ENCODE measurements at regions not wholly inside any gene's neighbourhood (a gene's known extent, or its start where the extent isn't known, plus 50 kb on each side); places are given as distances from the start of the nearest gene placed in this dataset.

DNA sequence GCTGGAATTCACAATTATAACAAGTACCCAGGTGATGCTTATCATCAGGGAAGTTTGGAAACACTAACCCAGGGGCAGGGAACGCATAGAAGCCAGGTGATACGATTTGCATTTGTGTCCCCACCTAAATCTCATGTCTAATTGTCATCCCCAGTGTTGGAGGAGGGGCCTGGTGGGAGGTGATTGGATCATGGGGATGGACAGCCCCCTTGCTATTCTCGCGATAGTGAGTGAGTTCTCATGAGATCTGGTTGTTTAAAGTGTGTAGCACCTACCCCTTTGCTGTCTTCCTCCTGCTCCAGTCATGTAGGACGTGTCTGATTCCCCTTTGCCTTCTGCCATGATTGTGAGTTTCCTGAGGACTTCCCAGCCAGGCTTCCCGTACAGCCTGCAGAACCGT lies 276.3 kb downstream of the UTP18 start:
- TF ChIP-seq KLF16 (tag by site-specific recombination; IDR thresholded peaks at IDR 0.05) (no peak), TCF7L2 (IDR thresholded peaks at IDR 0.05; ENCODE audit: borderline replicate concordance, low read depth, low read length) (no peak), ZBTB7A (tag by site-specific recombination; IDR thresholded peaks at IDR 0.05; ENCODE audit: low read depth) (no peak), ZFP41 (tag by site-specific recombination; IDR thresholded peaks at IDR 0.05; ENCODE audit: borderline replicate concordance) (no peak)
- TF ChIP-seq, protein P1, sequence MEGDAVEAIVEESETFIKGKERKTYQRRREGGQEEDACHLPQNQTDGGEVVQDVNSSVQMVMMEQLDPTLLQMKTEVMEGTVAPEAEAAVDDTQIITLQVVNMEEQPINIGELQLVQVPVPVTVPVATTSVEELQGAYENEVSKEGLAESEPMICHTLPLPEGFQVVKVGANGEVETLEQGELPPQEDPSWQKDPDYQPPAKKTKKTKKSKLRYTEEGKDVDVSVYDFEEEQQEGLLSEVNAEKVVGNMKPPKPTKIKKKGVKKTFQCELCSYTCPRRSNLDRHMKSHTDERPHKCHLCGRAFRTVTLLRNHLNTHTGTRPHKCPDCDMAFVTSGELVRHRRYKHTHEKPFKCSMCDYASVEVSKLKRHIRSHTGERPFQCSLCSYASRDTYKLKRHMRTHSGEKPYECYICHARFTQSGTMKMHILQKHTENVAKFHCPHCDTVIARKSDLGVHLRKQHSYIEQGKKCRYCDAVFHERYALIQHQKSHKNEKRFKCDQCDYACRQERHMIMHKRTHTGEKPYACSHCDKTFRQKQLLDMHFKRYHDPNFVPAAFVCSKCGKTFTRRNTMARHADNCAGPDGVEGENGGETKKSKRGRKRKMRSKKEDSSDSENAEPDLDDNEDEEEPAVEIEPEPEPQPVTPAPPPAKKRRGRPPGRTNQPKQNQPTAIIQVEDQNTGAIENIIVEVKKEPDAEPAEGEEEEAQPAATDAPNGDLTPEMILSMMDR (tag by site-specific recombination; IDR thresholded peaks at IDR 0.05) = no peak
- TF ChIP-seq, protein P2, sequence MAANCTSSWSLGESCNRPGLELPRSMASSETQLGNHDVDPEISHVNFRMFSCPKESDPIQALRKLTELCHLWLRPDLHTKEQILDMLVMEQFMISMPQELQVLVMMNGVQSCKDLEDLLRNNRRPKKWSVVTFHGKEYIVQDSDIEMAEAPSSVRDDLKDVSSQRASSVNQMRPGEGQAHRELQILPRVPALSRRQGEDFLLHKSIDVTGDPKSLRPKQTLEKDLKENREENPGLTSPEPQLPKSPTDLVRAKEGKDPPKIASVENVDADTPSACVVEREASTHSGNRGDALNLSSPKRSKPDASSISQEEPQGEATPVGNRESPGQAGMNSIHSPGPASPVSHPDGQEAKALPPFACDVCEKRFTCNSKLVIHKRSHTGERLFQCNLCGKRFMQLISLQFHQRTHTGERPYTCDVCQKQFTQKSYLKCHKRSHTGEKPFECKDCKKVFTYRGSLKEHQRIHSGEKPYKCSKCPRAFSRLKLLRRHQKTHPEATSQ (tag by site-specific recombination; IDR thresholded peaks at IDR 0.05) = no peak
- TF ChIP-seq, protein P3, sequence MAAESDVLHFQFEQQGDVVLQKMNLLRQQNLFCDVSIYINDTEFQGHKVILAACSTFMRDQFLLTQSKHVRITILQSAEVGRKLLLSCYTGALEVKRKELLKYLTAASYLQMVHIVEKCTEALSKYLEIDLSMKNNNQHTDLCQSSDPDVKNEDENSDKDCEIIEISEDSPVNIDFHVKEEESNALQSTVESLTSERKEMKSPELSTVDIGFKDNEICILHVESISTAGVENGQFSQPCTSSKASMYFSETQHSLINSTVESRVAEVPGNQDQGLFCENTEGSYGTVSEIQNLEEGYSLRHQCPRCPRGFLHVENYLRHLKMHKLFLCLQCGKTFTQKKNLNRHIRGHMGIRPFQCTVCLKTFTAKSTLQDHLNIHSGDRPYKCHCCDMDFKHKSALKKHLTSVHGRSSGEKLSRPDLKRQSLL (tag by site-specific recombination; IDR thresholded peaks at IDR 0.05) = no peak
